ENCODE measurements at regions not wholly inside any gene's neighbourhood (a gene's known extent, or its start where the extent isn't known, plus 50 kb on each side); places are given as distances from the start of the nearest gene placed in this dataset.
A peak's percentile ranks its signal among the peaks of the same experiment; 100 is the strongest.

- Histone ChIP-seq H3K4ac (ENCODE audit: low read depth, low read length) (no peak overlapping the region), H3K4me2 (ENCODE audit: insufficient read depth, insufficient read length, low read length) (no peak overlapping the region), H3K56ac (ENCODE audit: insufficient read length, low read depth, low read length) (no peak overlapping the region), H2BK15ac (ENCODE audit: low read depth, low read length) (no peak overlapping the region), H3K27ac (ENCODE audit: insufficient read length, low read depth, low read length) (no peak overlapping the region), H3T11ph (ENCODE audit: low read length) (no peak overlapping the region), H3K23ac (ENCODE audit: insufficient read length, low read depth, low read length) (no peak overlapping the region), H3K23me2 (ENCODE audit: insufficient read length, low read depth, low read length, poor library complexity, severe bottlenecking) (no peaks in the 10 kb centered on the region), H3K79me2 (ENCODE audit: insufficient read depth, low read length) (no peaks in the 10 kb centered on the region), H4K20me1 (ENCODE audit: control insufficient read depth, insufficient read depth, insufficient read length) (no peaks in the 10 kb centered on the region), H2AK5ac (ENCODE audit: insufficient read length, low read length) (no peak overlapping the region), H2AFZ (ENCODE audit: low read length) (peak overlapping the region; percentile 29), H2BK20ac (ENCODE audit: low read depth, low read length, poor library complexity, severe bottlenecking) (no peak overlapping the region), H4K91ac (ENCODE audit: insufficient read length, low read depth, low read length) (no peak overlapping the region), H3K27me3 (ENCODE audit: insufficient read depth, low read length) (no peaks in the 10 kb centered on the region), H3K14ac (ENCODE audit: insufficient read depth, low read length) (no peak overlapping the region), H3K9ac (ENCODE audit: extremely low read depth, insufficient read length, low read length) (no peak overlapping the region), H2BK5ac (ENCODE audit: insufficient read length, low read length) (no peak overlapping the region), H3K4me1 (ENCODE audit: insufficient read depth, low read length) (no peaks in the 10 kb centered on the region), H3K9me3 (ENCODE audit: control insufficient read depth, low read depth, low read length) (peaks cover 5% of the 10 kb centered on the region), H2BK120ac (ENCODE audit: low read depth, low read length, poor library complexity, severe bottlenecking) (no peak overlapping the region), H3K18ac (ENCODE audit: insufficient read length, low read depth, low read length) (no peak overlapping the region), H2BK12ac (ENCODE audit: insufficient read length, low read depth, low read length) (no peak overlapping the region), H4K5ac (ENCODE audit: insufficient read length, low read depth, low read length) (no peak overlapping the region), H4K8ac (replicated peaks; ENCODE audit: insufficient read length, low read depth, low read length) (no peak overlapping the region), H3K79me1 (ENCODE audit: insufficient read depth, low read depth, low read length, poor library complexity, severe bottlenecking) (no peaks in the 10 kb centered on the region)
- DNase-seq, result no peak
- no peak overlapping the region for H3K4me3 Mint-ChIP-seq
- H3K9me3 Mint-ChIP-seq, result peaks cover 11 to 16% of the 10 kb centered on the region in 2 experiments
- peaks cover 2% of the 10 kb centered on the region; the same call in 1 of the 2 replicates for H3K27me3 Mint-ChIP-seq (ENCODE audit: low read depth)
- no peak for TF ChIP-seq CTCF (conservative IDR thresholded peaks at IDR 0.05)
- no peak overlapping the region for H3K27ac Mint-ChIP-seq
- no CpG with 5 or more reads among the region's 2 CpGs for WGBS (ENCODE audit: extremely low coverage, insufficient read length, low lambda C conversion rate)
- H3K36me3 Mint-ChIP-seq (ENCODE audit: insufficient read depth in 1 of 3, low read depth in 3 of 3), result peaks cover 0 to 12% (median 10%) of the 10 kb centered on the region in 3 experiments; a peak in 6 of 7 replicates
- H3K4me1 Mint-ChIP-seq, result peaks cover 8 to 10% of the 10 kb centered on the region in 2 experiments
These were observed 205.5 kb upstream of the CD96 start for GRCh38 chr3:111336511-111336910.
